ENCODE measurements at regions not wholly inside any gene's neighbourhood (a gene's known extent, or its start where the extent isn't known, plus 50 kb on each side); places are given as distances from the start of the nearest gene placed in this dataset.

- TF ChIP-seq CTCF (IDR thresholded peaks at IDR 0.05; ENCODE audit: insufficient read depth, low read length, poor library complexity, severe bottlenecking): no peak
- Histone ChIP-seq H3K4me3 (replicated peaks; ENCODE audit: low read depth, low read length) (no peak overlapping the region), H3K36me3 (ENCODE audit: control insufficient read depth, insufficient read depth, low read length) (no peaks in the 10 kb centered on the region), H3K27me3 (replicated peaks; ENCODE audit: control insufficient read depth, insufficient read depth, low read length) (no peaks in the 10 kb centered on the region)
- no peak for DNase-seq (ENCODE audit: extremely low read depth, insufficient read length)
These were observed 165.0 kb upstream of the NCKAP5 start for GRCh38 chr2:133732982-133733900.

- Histone ChIP-seq H3K4me3 (replicated peaks; ENCODE audit: low read depth, low read length) (no peak overlapping the region), H3K27me3 (replicated peaks; ENCODE audit: control insufficient read depth, insufficient read depth, low read length) (no peaks in the 10 kb centered on the region), H3K36me3 (ENCODE audit: control insufficient read depth, insufficient read depth, low read length) (no peaks in the 10 kb centered on the region)
- no peak for DNase-seq (ENCODE audit: extremely low read depth, insufficient read length)
- TF ChIP-seq CTCF (IDR thresholded peaks at IDR 0.05; ENCODE audit: insufficient read depth, low read length, poor library complexity, severe bottlenecking): no peak
These were observed 165.6 kb upstream of the NCKAP5 start for GRCh38 chr2:133733901-133734255.

GRCh38 chr2:133734716-133735495 lies 166.6 kb upstream of the NCKAP5 start:
- DNase-seq (ENCODE audit: extremely low read depth, insufficient read length): no peak
- no peaks in the 10 kb centered on the region for H3K36me3 ChIP-seq (ENCODE audit: control insufficient read depth, insufficient read depth, low read length)
- TF ChIP-seq CTCF (IDR thresholded peaks at IDR 0.05; ENCODE audit: insufficient read depth, low read length, poor library complexity, severe bottlenecking): no peak
- H3K27me3 ChIP-seq (replicated peaks; ENCODE audit: control insufficient read depth, insufficient read depth, low read length): no peaks in the 10 kb centered on the region
- no peak overlapping the region for H3K4me3 ChIP-seq (replicated peaks; ENCODE audit: low read depth, low read length)

GRCh38 chr2:133736674-133737073 lies 168.4 kb upstream of the NCKAP5 start:
- no peak for TF ChIP-seq CTCF (IDR thresholded peaks at IDR 0.05; ENCODE audit: insufficient read depth, low read length, poor library complexity, severe bottlenecking)
- no peak for DNase-seq (ENCODE audit: extremely low read depth, insufficient read length)
- H3K27me3 ChIP-seq (replicated peaks; ENCODE audit: control insufficient read depth, insufficient read depth, low read length): no peaks in the 10 kb centered on the region
- H3K4me3 ChIP-seq (replicated peaks; ENCODE audit: low read depth, low read length): no peak overlapping the region
- no peaks in the 10 kb centered on the region for H3K36me3 ChIP-seq (ENCODE audit: control insufficient read depth, insufficient read depth, low read length)

DNA sequence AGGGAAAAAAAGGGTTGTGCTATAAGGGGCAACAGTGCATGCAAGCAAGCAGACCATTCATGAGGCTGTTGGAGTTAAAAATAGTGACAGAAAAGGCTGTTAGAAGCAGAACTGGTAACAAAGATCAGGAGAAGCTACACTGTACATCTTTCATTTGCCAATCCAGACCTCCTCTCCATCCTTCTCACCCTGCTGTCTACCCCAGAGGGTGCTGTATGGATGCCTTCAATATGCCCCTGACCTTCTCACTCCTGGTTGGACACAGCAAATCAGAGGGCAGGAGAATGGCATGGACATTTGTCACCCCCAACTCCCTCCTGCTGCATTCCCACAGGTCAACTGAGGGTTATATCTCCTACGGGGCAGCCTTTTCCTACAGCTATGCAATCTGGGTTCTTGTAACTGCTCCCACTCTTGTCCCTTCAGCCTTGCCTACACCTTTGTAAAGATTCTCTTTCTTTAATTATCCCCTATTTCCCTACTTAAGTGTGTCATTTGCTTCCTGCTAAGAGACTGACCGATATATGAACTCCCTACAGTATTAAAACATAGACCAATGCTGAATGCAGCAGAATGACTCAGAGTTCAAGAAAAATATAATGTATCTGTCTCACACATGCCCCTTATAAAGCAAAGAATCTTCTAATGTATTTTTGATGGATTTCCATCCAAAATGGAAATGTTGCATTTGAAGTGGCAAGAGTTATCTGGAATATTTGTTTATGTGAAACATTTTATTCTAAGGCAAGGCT lies 169.2 kb upstream of the NCKAP5 start:
- no peaks in the 10 kb centered on the region for H3K36me3 ChIP-seq (ENCODE audit: control insufficient read depth, insufficient read depth, low read length)
- DNase-seq (ENCODE audit: extremely low read depth, insufficient read length): no peak
- TF ChIP-seq CTCF (IDR thresholded peaks at IDR 0.05; ENCODE audit: insufficient read depth, low read length, poor library complexity, severe bottlenecking): no peak
- no peaks in the 10 kb centered on the region for H3K27me3 ChIP-seq (replicated peaks; ENCODE audit: control insufficient read depth, insufficient read depth, low read length)
- no peak overlapping the region for H3K4me3 ChIP-seq (replicated peaks; ENCODE audit: low read depth, low read length)
